Motor neuron (in vitro differentiated cells): ENCODE measurements at regions not wholly inside any gene's neighbourhood (a gene's known extent, or its start where the extent isn't known, plus 50 kb on each side); places are given as distances from the start of the nearest gene placed in this dataset.
"Not testable (repeated sequence)": the region's sequence is repeated elsewhere in the genome, so short reads cannot be mapped to it uniquely, and the experiment has no call there.

Experiments used
- ATAC-seq, 8 experiments: fragments of 200-7000 bp; cut with Tn5 transposase; replicated peaks in 6 of 8; 2 replicates each; pipeline ENCODE4 v1.8.0; 2021; ENCODE audit warnings: mild to moderate bottlenecking in 8 of 8, moderate library complexity in 8 of 8
- H3K27ac ChIP-seq, 2 donors: fragments of 250-450 bp; sonication (Bioruptor Pico); 2 replicates each; pipeline ENCODE4 v1.9.0; 2021; ENCODE audit warnings: antibody characterized with exemption in 2 of 2, mild to moderate bottlenecking in 2 of 2, moderate library complexity in 1 of 2
- H3K4me1 ChIP-seq, 2 donors: fragments of 250-450 bp; sonication (Bioruptor Pico); replicated peaks in 1 of 2; 2 replicates each; pipeline ENCODE4 v1.6.1; 2021; ENCODE audit warnings: antibody characterized with exemption in 2 of 2, mild to moderate bottlenecking in 2 of 2, moderate library complexity in 1 of 2
- H3K4me3 ChIP-seq, 5 donors: fragments of 250-450 bp; sonication (Bioruptor Pico); 2 replicates each; pipeline ENCODE4 v1.9.0; 2021; ENCODE audit warnings: antibody characterized with exemption in 5 of 5, mild to moderate bottlenecking in 5 of 5, moderate library complexity in 4 of 5
- WGBS, 10 experiments: fragments of 450-650 bp; shearing (Covaris generic); methylation state at CpG; one replicate each; pipeline ENCODE4 v1.0.0; 2022; 5-methylcytosine and 5-hydroxymethylcytosine counted together
- in situ Hi-C, 9 experiments: fragments of 400-800 bp; cut with MboI; loops; one replicate each; pipeline ENCODE4 v1.15.0; 2021; ENCODE audit warnings: low sequenced_read_pairs in 9 of 9, low pct_unique_long_range_greater_than_20kb in 2 of 9; ENCODE audit not compliant: unreplicated experiment in 9 of 9

- 52 to 100% (median 90%) methylated on average over 1 to 4 of the region's 4 CpGs for WGBS, 10 experiments
- in situ Hi-C loops = no loop called here
- no peak for ATAC-seq
- Histone ChIP-seq H3K4me3 (no peak overlapping the region), H3K4me1 (no peaks in the 10 kb centered on the region), H3K27ac (no peak overlapping the region)
These were observed 452.0 kb downstream of the XIRP2 start for GRCh38 chr2:167340322-167340721.

GRCh38 chr2:167336213-167336612 is 447.9 kb downstream of the XIRP2 start:
- ATAC-seq = no peak
- Histone ChIP-seq H3K4me3 (no peak overlapping the region), H3K27ac (no peak overlapping the region), H3K4me1 (peaks cover 3 to 5% of the 10 kb centered on the region in 2 donors)
- in situ Hi-C loops = no loop called here
- WGBS, 10 experiments = 20 to 83% (median 67%) methylated on average over 1 to 2 of the region's 2 CpGs; no CpG with 5 or more reads in 5 of the 10 experiments

GRCh38 chr2:167335541-167335992 is 447.3 kb downstream of the XIRP2 start:
- peak in 3 of 8 experiments; percentile 35 to 53 (median 42) for ATAC-seq
- in situ Hi-C loops = no loop called here
- Histone ChIP-seq H3K27ac (no peak overlapping the region), H3K4me1 (peaks cover 3 to 5% of the 10 kb centered on the region in 2 donors), H3K4me3 (no peak overlapping the region)
- 27 to 78% (median 55%) methylated on average over 1 to 2 of the region's 2 CpGs; no CpG with 5 or more reads in 4 of the 10 experiments for whole genome bisulfite sequencing, 10 experiments

GRCh38 chr2:167334146-167334742 is 446.0 kb downstream of the XIRP2 start:
- Histone ChIP-seq H3K4me3 (no peak overlapping the region), H3K4me1 (peaks cover 3 to 5% of the 10 kb centered on the region in 2 donors), H3K27ac (no peak overlapping the region)
- WGBS, 10 experiments = 0 to 67% (median 12%) methylated on average over 1 of the region's 1 CpG
- in situ Hi-C loops = no loop called here
- no peak for ATAC-seq

- no peak overlapping the region for H3K4me3 ChIP-seq
- peaks cover 3 to 5% of the 10 kb centered on the region in 2 donors for H3K4me1 ChIP-seq
- WGBS, 10 experiments = 0 to 92% (median 56%) methylated on average over 1 to 3 of the region's 3 CpGs; no CpG with 5 or more reads in 2 of the 10 experiments
- peak in 5 of 8 experiments; percentile 30 to 56 (median 42) for ATAC-seq
- H3K27ac ChIP-seq = no peak overlapping the region
- in situ Hi-C loops = no loop called here
These were observed 445.0 kb downstream of the XIRP2 start for GRCh38 chr2:167333245-167333644.

- in situ Hi-C loops = no loop called here
- Histone ChIP-seq H3K4me3 (no peak overlapping the region), H3K4me1 (peaks cover 3 to 5% of the 10 kb centered on the region in 2 donors), H3K27ac (no peak overlapping the region)
- ATAC-seq = no peak
- WGBS, 10 experiments = 20 to 100% (median 86%) methylated on average over 1 to 2 of the region's 2 CpGs; no CpG with 5 or more reads in 7 of the 10 experiments
These were observed 444.1 kb downstream of the XIRP2 start for GRCh38 chr2:167332358-167332757.

- no peak overlapping the region for H3K27ac ChIP-seq
- in situ Hi-C loops = no loop called here
- peak in 5 of 8 experiments; percentile 35 to 83 (median 61) for ATAC-seq
- WGBS, 10 experiments = 0 to 77% (median 52%) methylated on average over 1 to 4 of the region's 5 CpGs; no CpG with 5 or more reads in 6 of the 10 experiments
- H3K4me3 ChIP-seq = no peak overlapping the region
- peaks cover 3 to 5% of the 10 kb centered on the region in 2 donors for H3K4me1 ChIP-seq
These were observed 443.5 kb downstream of the XIRP2 start for GRCh38 chr2:167331636-167332232.

GRCh38 chr2:167328808-167329207 is 440.5 kb downstream of the XIRP2 start:
- H3K27ac ChIP-seq, H3K4me1 ChIP-seq, in situ Hi-C loops, H3K4me3 ChIP-seq, ATAC-seq: not testable (repeated sequence)
- WGBS, 10 experiments = 53 to 96% (median 76%) methylated on average over 3 to 8 of the region's 8 CpGs; no CpG with 5 or more reads in 2 of the 10 experiments

GRCh38 chr2:167322795-167323194 is 434.5 kb downstream of the XIRP2 start:
- WGBS, 10 experiments = 4 to 100% (median 93%) methylated on average over 1 to 2 of the region's 2 CpGs; no CpG with 5 or more reads in 1 of the 10 experiments
- ATAC-seq = no peak
- in situ Hi-C loops = no loop called here
- Histone ChIP-seq H3K4me1 (no peaks in the 10 kb centered on the region), H3K27ac (no peak overlapping the region), H3K4me3 (no peak overlapping the region)

GRCh38 chr2:167318581-167318980 is 430.3 kb downstream of the XIRP2 start:
- no peak for ATAC-seq
- Histone ChIP-seq H3K4me3 (no peak overlapping the region), H3K27ac (no peak overlapping the region), H3K4me1 (no peaks in the 10 kb centered on the region)
- WGBS, 10 experiments = 0 to 100% (median 88%) methylated on average over 1 to 2 of the region's 2 CpGs
- in situ Hi-C loops = no loop called here

- no peak overlapping the region for H3K27ac ChIP-seq
- H3K4me3 ChIP-seq = no peak overlapping the region
- peak in 1 of 8 experiments; percentile 16 for ATAC-seq
- H3K4me1 ChIP-seq = no peaks in the 10 kb centered on the region
- 33 to 86% (median 80%) methylated on average over 1 of the region's 1 CpG; no CpG with 5 or more reads in 4 of the 10 experiments for WGBS, 10 experiments
- in situ Hi-C loops = no loop called here
These were observed 422.2 kb downstream of the XIRP2 start for GRCh38 chr2:167310442-167310841.
